ENCODE measurements at regions not wholly inside any gene's neighbourhood (a gene's known extent, or its start where the extent isn't known, plus 50 kb on each side); places are given as distances from the start of the nearest gene placed in this dataset.
"Not testable (repeated sequence)": the region's sequence is repeated elsewhere in the genome, so short reads cannot be mapped to it uniquely, and the experiment has no call there.

- no peak for FAIRE-seq
Measured at GRCh38 chr6:144899161-144899560, 614.0 kb downstream of the UTRN start.

GRCh38 chr6:144901412-144901811, 616.3 kb downstream of the UTRN start:
- FAIRE-seq: no peak

GRCh38 chr6:144908004-144908403, 622.9 kb downstream of the UTRN start:
- no peak for FAIRE-seq

GRCh38 chr6:144909753-144910285, 624.7 kb downstream of the UTRN start:
- FAIRE-seq: no peak

- FAIRE-seq: no peak
Measured at GRCh38 chr6:144911322-144911721, 626.2 kb downstream of the UTRN start.

- FAIRE-seq: no peak
Measured at GRCh38 chr6:144912474-144912873, 627.3 kb downstream of the UTRN start.

- no peak for FAIRE-seq
Measured at GRCh38 chr6:144918073-144918472, 632.9 kb downstream of the UTRN start.

- FAIRE-seq: no peak
Measured at GRCh38 chr6:144919560-144919959, 634.4 kb downstream of the UTRN start.

- FAIRE-seq: no peak
Measured at GRCh38 chr6:144920391-144920961, 635.3 kb downstream of the UTRN start.

GRCh38 chr6:144921206-144921975, 636.3 kb downstream of the UTRN start:
- FAIRE-seq: no peak

- no peak for FAIRE-seq
Measured at GRCh38 chr6:144922120-144922722, 637.1 kb downstream of the UTRN start.

- not testable (repeated sequence) for FAIRE-seq
Measured at GRCh38 chr6:144922771-144923490, 637.8 kb downstream of the UTRN start.

- FAIRE-seq: not testable (repeated sequence)
Measured at GRCh38 chr6:144923491-144923787, 638.3 kb downstream of the UTRN start.

- FAIRE-seq: no peak
Measured at GRCh38 chr6:144928847-144929246, 643.7 kb downstream of the UTRN start.

- no peak for FAIRE-seq
Measured at GRCh38 chr6:144929262-144929661, 644.1 kb downstream of the UTRN start.

GRCh38 chr6:144931172-144932035, 646.3 kb downstream of the UTRN start:
- no peak for FAIRE-seq

- no peak for FAIRE-seq
Measured at GRCh38 chr6:144932621-144933020, 647.5 kb downstream of the UTRN start.

- FAIRE-seq: no peak
Measured at GRCh38 chr6:144935181-144935580, 650.0 kb downstream of the UTRN start.

- FAIRE-seq: no peak
Measured at GRCh38 chr6:144935661-144936060, 650.5 kb downstream of the UTRN start.

GRCh38 chr6:144936764-144937163, 651.6 kb downstream of the UTRN start:
- FAIRE-seq: no peak

GRCh38 chr6:144939921-144940320, 654.8 kb downstream of the UTRN start:
- no peak for FAIRE-seq

- no peak for FAIRE-seq
Measured at GRCh38 chr6:144944106-144944505, 659.0 kb downstream of the UTRN start.
